ENCODE measurements at regions not wholly inside any gene's neighbourhood (a gene's known extent, or its start where the extent isn't known, plus 50 kb on each side); places are given as distances from the start of the nearest gene placed in this dataset.

DNA sequence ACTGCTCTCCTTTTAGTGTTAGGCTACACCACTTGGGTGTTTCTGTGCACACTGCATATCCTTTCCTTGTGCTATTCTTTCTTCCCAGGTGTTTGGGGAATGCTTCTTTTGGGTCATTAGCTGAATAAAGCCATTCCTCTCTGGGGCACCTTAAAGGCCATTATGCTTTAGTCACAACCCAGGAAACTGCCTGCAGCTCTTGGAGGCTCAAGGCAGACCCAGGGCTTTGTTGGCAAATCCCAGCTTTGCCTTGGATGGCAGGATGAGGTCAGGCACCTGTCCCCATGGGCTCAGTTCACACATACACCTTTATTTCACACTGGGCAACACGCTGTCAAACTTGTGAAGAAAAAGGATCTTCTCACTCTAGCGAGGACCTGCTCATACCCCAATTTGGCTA is 460.6 kb downstream of the CCSER2 start:
- no peak for DNase-seq (ENCODE audit: low read depth)

GRCh38 chr10:84798312-84798711 is 469.9 kb downstream of the CCSER2 start:
- no peak for DNase-seq (ENCODE audit: low read depth)

DNA sequence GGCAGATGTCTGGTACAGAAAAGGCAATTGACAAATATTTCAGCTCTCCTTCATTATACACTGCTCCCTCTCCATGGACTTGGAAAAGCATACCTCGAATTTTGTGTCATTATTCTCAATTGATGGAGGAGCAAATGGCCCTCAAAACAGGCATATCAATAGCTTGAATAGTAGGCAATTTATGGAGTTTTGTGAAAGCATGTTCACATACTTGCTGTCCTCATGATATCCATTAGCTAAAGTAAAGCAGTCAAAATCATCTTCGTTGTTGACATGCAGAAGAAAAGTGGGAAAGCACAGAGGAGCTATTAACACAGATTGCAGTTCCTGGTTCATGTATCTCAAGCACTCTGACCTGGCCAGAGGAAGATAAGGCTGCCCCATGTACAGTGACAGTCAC is 472.8 kb downstream of the CCSER2 start:
- no peak for DNase-seq (ENCODE audit: low read depth)

GRCh38 chr10:84801916-84802315 is 473.5 kb downstream of the CCSER2 start:
- no peak for DNase-seq (ENCODE audit: low read depth)

GRCh38 chr10:84805149-84805548 is 476.8 kb downstream of the CCSER2 start:
- no peak for DNase-seq (ENCODE audit: low read depth)

DNA sequence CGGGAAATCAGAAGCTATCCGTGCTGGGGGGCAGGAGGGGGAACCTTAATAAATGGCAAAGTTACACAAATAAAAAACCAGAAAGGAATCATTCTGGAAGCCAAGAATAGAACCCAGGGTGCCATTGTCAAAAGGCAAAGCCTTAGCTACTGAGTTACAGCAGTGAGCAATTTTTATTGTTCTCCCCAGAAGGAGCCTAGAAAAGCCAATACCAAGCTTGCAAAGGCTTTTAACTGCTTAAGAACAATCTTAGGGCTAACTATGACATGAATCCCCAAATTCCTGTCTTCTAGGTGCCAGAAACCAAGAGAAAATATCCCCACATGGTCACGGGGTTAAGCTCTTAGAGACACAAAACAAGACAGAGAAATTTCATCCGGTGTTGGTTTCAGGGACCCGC is 482.7 kb downstream of the CCSER2 start:
- no peak for DNase-seq (ENCODE audit: low read depth)

DNA sequence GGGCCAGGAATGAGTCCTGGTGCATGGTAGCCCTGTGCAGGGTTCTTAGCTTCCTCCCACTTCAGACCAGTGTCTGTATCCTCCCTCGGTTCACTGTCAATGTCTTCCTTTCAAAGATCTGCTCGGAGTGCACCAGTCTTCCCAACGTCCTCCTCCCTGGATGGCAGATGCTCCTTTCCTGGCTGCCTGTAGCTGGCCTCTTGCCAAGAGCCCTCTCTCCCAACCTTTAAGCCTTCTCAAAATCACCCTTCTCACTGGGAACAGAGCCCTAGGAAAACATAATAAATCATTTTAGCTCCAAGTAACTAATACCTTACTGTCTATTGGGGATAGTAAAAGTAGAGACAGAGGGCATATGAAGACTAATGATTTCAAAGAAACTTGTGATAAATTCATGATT is 490.6 kb downstream of the CCSER2 start:
- DNase-seq (ENCODE audit: low read depth): no peak

GRCh38 chr10:84820120-84820519 is 491.7 kb downstream of the CCSER2 start:
- DNase-seq (ENCODE audit: low read depth): no peak

DNA sequence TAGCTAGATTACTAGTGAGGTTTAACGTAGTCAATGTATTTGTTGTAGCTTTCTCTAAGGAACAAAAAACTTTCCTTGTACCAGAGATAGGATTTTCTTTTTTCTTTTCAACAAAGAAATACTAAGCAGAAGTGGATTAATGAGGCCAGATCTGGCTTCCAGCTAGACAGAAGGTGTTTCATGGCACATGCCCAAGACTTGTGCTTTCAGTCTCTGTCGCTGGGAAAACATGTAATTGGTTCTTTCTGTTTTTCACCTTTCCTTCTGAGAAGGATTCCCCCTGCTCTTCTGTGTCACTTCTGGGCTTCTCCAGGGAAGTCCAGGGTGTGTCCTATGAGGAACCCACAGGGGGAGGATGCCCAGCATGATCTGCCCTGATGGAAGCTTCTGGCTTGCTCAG is 492.2 kb downstream of the CCSER2 start:
- DNase-seq (ENCODE audit: low read depth): no peak

- no peak for DNase-seq (ENCODE audit: low read depth)
These were observed 494.7 kb downstream of the CCSER2 start for GRCh38 chr10:84822931-84823630.

DNA sequence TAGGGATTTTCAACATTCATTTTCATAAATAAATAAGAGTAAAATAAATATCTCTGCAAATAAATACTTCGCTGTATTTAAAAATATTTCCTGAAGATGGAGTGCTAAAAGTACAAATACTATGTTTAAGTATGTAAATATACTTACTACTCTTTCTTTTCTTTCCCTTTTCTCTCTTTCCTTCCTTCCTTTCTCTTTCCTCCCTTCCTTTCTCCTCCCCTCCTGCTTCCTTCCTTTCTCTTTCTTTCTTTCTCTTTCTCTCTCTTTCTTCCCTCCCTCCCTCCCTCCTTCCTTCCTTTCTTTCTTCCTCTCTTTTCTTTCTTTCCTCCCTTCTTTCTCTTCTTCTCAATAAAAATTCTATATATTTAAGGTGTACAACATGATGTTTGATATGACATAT is 496.1 kb downstream of the CCSER2 start:
- no peak for DNase-seq (ENCODE audit: low read depth)

DNA sequence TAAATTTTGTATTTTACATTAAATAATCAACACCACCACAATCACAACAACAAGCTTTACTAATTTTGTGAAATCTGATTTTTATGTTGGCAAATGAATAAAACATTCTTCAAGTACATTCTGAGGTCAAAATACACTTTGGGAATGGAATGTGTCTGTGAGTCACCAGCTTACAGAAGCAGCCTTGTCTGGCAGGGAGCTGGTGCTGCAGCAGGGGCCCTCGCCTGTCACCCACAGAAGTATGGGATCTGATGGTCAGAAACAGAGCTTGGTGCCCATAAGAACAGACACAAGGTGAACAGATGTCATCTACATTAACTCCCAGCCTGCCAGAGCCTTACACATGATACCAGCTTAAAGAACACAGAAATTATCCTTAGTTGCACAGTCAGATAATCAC is 496.9 kb downstream of the CCSER2 start:
- DNase-seq (ENCODE audit: low read depth): peak; percentile 24

- no peak for DNase-seq (ENCODE audit: low read depth)
These were observed 498.3 kb downstream of the CCSER2 start for GRCh38 chr10:84826704-84827103.

DNA sequence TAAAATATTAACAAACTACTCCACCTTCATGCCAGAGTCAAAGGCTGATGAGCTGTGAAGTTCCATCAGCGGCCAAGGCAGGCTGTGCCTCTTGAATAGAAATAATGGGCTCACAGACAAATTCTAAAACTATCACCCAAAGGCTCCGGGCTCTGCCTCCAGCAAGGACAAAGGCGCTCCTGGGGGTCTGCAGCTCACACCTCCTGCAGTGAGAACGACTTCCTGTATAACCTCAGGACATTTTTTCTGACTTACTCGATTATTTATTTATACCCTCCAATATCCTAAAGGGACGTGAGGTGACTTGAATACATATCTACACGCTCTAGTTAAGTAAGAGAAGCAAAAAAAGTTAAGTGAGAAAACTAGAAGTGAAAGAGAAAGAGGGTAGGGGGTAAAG is 500.7 kb downstream of the CCSER2 start:
- DNase-seq (ENCODE audit: low read depth): no peak

- no peak for DNase-seq (ENCODE audit: low read depth)
These were observed 508.8 kb downstream of the CCSER2 start for GRCh38 chr10:84837041-84837812.

GRCh38 chr10:84837877-84838276 is 509.5 kb downstream of the CCSER2 start:
- no peak for DNase-seq (ENCODE audit: low read depth)

- no peak for DNase-seq (ENCODE audit: low read depth)
These were observed 510.5 kb downstream of the CCSER2 start for GRCh38 chr10:84838851-84839250.

- no peak for DNase-seq (ENCODE audit: low read depth)
These were observed 514.2 kb downstream of the CCSER2 start for GRCh38 chr10:84842593-84842992.

GRCh38 chr10:84844461-84844860 is 516.1 kb downstream of the CCSER2 start:
- no peak for DNase-seq (ENCODE audit: low read depth)

- DNase-seq (ENCODE audit: low read depth): no peak
These were observed 517.4 kb downstream of the CCSER2 start for GRCh38 chr10:84845628-84846261.

GRCh38 chr10:84846658-84847316 is 518.4 kb downstream of the CCSER2 start:
- DNase-seq (ENCODE audit: low read depth): no peak

- no peak for DNase-seq (ENCODE audit: low read depth)
These were observed 520.6 kb downstream of the CCSER2 start for GRCh38 chr10:84848967-84849366.

DNA sequence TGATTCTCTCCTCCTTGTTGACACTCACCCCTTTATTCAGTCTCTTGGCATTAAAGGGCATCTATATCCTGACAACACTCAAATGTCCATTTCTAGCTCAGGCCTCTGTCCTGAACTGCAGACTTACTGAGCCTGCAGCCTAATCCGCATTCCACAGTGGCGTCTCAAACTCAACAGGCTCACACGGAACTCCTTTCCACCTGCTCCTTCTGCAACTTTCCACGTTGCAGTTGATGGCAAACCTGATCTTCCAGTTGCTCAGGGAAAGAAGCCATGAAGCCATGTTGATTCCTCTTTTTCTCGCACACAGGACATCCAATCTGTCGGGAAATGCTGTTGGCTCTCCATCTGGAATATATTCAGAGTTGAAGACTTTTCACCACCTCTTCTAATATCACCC is 522.4 kb downstream of the CCSER2 start:
- DNase-seq (ENCODE audit: low read depth): no peak
